GM18858 (cell line): ENCODE measurements at regions not wholly inside any gene's neighbourhood (a gene's known extent, or its start where the extent isn't known, plus 50 kb on each side); places are given as distances from the start of the nearest gene placed in this dataset.
A peak's percentile ranks its signal among the peaks of the same experiment; 100 is the strongest.
"Not testable (repeated sequence)": the region's sequence is repeated elsewhere in the genome, so short reads cannot be mapped to it uniquely, and the experiment has no call there.

Experiments used
- ATAC-seq: cut with Tn5 transposase; IDR thresholded peaks from one replicate; pipeline ENCODE4 v1.9.1; 2021; ENCODE audit not compliant: unreplicated experiment

DNA sequence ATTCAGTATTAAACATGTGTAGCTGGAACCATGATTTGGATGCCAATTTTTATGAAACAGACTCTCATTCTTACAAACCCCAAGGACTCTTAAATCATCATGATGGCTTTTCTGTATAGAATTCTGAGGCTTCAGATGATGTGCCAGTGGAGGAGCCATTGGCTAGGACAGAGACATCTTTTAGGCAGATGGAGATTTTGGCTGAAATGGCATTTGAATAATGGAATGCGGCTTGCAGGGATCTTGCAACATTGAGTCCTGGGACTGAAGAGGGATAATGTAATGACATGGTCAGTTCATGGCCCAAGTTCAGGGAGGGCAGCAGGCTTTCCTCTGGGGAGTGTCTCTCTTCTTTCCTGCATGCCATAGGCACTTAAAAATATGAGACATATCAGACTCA is 172.4 kb downstream of the ABCA8 start:
- ATAC-seq: no peak

DNA sequence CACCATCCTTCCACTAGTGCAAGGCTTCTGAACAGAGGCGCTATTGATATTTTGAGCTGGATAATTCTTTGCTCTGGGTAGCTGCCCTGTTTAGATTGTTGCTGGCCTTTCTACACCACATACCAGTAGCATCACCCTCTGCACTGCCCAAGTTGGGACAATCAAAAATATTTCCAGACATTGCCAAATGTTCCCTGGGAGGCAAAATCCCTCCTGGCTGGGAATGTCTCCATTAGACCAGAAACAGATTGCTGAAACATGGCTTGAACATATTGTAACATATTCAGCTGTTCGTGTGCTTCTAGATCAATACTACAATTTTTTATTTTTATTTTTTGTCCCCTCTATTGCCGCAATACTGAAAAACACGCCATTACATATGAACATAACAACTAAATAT is 174.6 kb downstream of the ABCA8 start:
- no peak for ATAC-seq

DNA sequence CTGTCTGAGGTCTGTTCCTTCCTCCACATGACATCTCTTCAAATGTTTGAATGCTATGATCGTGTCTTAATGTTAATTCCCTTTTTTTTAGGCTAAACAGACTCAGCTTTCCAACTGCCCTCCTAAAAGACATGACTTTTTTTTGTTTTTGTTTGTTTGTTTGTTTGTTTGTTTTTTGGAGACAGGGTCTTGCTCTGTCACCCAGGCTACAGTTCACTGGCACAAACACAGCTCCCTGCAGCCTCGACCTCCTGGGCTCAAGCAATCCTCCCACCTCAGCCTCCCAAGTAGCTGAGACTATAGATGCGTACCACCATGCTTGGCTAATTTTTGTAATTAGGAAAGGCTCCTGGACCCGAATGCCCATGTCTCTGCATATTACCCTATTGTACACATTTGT is 176.5 kb downstream of the ABCA8 start:
- no peak for ATAC-seq

GRCh38 chr17:68777856-68778694 is 176.9 kb upstream of the FAM20A start:
- ATAC-seq: no peak

- no peak for ATAC-seq
Measured at GRCh38 chr17:68777243-68777855, 176.2 kb upstream of the FAM20A start.

DNA sequence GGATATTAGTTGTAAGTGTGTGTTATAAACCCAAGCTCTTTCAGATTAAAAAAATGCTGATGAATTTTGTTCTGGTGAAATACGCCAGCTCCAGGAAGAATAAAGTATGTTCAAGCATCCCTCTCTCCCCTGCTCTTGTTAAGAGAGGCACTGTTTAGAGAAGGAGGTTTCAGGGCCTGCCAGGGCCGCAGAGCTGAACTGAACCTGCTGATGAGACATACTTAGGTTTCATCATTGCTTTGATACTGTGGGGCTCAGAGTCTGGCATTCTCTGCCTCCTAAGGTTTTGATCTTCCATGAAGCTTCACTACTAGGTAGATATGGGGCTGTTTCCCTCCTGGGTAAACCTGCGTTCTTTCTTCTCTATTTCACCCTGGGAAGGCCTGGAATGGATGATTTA is 175.3 kb upstream of the FAM20A start:
- ATAC-seq: no peak

GRCh38 chr17:68775969-68776368 is 174.8 kb upstream of the FAM20A start:
- no peak for ATAC-seq

- no peak for ATAC-seq
Measured at GRCh38 chr17:68775318-68775717, 174.2 kb upstream of the FAM20A start.

DNA sequence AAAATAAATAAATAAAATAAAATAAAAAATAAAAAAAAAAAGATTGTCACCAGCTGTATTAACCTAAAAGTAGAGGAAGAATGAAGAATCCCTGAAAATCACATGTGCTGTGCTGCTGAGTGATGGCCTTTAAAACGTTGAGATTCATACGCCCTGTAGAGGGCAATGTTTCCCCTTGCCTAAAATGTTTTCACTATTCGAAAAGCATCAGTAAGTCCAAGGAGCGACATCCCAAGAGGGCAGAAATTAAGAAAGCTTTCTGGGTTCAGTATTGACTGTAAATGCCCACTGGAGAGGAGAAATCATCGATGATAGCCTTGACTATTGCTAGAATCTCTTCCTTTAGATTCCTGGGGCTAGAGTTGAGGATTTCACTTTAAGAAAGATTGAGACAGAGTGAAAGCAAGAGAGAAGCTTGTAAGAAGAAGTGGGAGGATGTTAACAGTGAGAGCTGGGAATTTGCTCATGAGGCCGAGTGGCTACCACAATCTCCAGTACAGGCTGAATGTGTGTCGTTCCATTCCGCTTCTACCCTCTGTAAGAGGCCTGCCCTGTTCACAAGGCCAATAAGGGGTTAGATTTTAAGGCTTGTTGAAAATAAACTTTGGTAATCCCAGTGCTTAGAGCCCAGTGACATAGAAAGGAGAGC is 170.8 kb upstream of the FAM20A start:
- peak; percentile 47 for ATAC-seq

DNA sequence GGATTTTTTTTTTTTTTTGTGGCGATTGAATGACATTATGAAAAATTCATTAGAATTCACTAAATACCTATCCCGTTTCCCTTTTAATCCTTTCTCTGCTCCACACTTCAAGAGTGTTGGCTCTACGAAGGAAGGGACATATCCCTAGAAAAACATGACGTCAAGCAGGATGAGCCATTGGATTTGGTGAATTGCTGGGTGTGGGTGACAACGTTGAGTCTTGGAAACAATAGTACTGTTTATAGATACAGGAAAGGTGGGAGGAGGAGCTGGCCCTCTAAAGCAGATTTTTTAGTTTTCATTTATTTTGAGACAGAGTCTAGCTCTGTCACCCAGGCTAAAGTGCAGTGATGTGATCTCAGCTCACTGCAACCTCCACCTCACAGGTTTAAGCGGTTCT is 167.6 kb upstream of the FAM20A start:
- ATAC-seq: no peak

DNA sequence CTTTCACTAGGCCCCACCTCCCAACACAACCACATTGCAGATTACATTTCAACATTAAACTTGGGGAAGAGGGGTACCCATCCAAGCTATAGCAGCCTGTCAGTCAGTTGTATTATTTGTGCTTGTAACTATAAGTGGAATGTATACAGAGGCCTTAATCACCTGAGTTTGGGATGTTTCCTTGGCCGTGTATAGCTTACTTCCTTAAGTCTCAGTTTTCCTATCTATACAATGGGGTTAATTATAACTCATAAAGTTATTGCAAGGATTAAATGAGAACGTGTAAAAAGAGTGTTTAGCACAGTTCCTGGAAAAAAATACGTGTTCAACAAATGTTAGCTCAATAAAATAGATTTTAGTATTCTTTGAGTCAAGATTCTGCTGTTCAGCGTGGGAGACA is 165.5 kb upstream of the FAM20A start:
- no peak for ATAC-seq

GRCh38 chr17:68763562-68763961 is 162.4 kb upstream of the FAM20A start:
- no peak for ATAC-seq

- ATAC-seq: no peak
Measured at GRCh38 chr17:68762911-68763310, 161.7 kb upstream of the FAM20A start.

DNA sequence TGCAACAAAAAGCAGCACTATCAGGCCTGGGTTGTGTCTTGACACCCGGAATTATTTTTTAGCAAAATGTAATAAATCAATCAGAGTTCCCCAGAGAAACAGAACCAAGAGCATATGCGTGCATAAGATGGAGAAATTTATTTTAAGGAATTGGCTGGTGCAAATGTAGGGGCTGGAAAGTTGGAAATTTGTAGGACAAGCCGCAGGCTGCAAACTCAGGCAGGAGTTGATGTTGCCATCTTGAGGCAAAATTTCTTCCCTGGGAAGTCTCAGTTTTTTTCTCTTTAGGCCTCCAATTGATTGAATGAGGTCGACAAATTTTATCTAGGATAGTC is 158.9 kb upstream of the FAM20A start:
- ATAC-seq: no peak

DNA sequence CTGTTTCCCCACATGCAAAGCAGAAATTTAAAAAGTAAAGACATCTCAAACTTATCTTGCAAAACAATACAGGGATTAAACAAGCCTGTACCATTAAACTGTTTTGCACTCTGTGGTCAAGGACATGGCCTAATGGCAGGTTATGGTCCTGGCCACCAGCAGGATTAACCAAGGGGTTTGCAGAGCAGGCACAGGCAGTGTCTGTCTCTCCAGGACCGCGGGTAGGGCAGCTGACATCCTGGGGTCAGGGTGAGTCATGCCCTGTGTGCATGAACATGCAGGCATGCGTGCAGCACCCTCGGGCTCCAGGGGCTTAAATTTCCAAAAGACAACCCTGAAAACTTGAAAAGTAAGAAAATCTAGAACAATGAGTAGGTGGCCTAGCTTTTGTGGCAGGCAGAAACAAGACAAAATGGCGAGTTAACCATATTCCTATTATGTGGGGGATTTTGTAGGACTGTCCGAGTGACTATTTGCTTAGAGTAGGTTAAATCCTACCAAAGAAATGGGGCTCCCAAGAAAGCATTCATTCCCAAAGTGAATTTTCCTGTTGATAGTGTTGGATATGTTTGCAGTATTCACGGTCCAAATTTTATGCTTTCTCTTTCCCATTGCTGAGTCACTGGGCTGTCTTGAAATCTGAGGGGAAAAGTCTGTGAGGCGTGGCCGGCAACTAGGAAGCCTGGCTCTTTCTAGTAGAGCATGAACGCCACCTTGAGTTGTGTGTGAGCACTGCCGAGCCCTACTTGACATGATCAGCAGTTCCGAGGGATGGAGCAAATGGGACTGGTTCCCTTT is 158.4 kb upstream of the FAM20A start:
- ATAC-seq: no peak

DNA sequence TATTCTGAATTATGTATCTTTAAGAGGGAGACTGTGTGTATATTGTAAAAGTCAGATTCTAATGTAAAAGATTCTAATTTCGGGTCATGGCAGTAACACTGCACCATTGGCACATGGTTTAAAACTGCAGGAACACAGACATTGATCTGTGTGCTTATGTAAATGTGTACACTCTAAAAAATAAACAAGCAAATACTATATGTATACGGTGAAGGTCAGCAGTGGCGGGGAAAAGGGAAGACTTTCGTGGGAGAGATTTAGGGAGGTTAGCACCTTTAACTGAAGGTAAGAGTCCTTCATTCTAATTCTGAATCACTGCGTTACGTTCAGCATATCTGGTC is 157.8 kb upstream of the FAM20A start:
- ATAC-seq: no peak

GRCh38 chr17:68757866-68758757 is 156.9 kb upstream of the FAM20A start:
- ATAC-seq: not testable (repeated sequence)

GRCh38 chr17:68753985-68754769 is 153.0 kb upstream of the FAM20A start:
- ATAC-seq: no peak

GRCh38 chr17:68750208-68750562 is 149.0 kb upstream of the FAM20A start:
- no peak for ATAC-seq
